ENCODE measurements at regions not wholly inside any gene's neighbourhood (a gene's known extent, or its start where the extent isn't known, plus 50 kb on each side); places are given as distances from the start of the nearest gene placed in this dataset.

DNA sequence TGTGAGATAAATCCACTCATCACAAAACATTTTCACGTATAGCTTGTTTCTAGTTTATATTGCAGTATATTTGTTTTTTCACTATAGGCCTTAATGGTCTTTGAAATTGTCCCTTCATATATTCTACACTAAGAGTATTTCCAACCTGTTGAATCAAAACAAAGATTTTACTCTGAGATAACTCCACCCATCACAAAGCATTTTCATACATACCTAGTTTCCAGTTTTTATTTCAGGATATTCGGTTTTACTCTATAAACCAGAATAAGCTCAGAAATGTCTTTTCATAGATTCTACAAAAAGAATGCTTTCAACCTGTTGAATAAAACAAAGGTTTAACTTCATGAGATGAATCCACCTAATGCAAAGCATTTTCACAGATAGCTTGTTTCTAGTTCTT is 1528.7 kb downstream of the UQCRFS1 start (continued):
- TF ChIP-seq ZBED1 (IDR thresholded peaks at IDR 0.05; ENCODE audit: borderline replicate concordance), result no peak
- TF ChIP-seq RAD51 (IDR thresholded peaks at IDR 0.05), result no peak

DNA sequence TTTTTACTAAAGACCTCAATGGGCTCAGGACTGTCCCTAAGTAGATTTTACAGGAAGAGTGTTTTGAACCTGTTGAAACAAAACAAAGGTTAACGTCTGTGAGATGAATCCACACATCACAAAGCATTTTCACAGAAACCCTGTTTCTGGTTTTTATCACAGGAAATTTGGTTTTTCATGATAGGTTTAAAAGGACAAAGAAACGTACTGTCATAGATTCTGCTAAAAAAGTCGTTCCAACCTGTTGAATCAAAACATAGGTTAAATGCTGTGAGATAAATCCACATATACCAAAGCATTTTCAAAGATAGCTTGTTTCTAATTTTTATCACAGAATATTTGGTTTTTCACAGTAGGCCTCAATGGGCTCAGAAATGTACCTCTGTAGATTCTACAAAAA is 1531.0 kb downstream of the UQCRFS1 start:
- no peak for ATAC-seq
- no TSS peak for BruUV-seq (replicated peaks)

More for the DNA sequence above, 1531.0 kb downstream of the UQCRFS1 start:
- ChIA-PET POLR2A (no interaction called here), CTCF (no interaction called here), RAD21 (ENCODE audit: unreplicated experiment) (no interaction called here), SMC1A (ENCODE audit: uncharacterized antibody, unreplicated experiment) (no interaction called here)
- 0% methylated on average over 3 of the region's 3 CpGs for WGBS (ENCODE audit: insufficient coverage, insufficient replicate concordance, low lambda C conversion rate, missing lambda C conversion rate)
- Histone ChIP-seq H4K20me1 (ENCODE audit: control insufficient read depth, insufficient read depth) (no peaks in the 10 kb centered on the region), H3K79me2 (ENCODE audit: control insufficient read depth, insufficient read depth, low read length) (no peaks in the 10 kb centered on the region), H3K9ac (ENCODE audit: control insufficient read depth, insufficient read depth, low read length) (no peak overlapping the region), H3K9me3 (replicated peaks; ENCODE audit: control insufficient read depth, insufficient read depth, low read length) (no peaks in the 10 kb centered on the region), H3K27ac (ENCODE audit: control insufficient read depth, insufficient read depth) (no peak overlapping the region), H3K27me3 (replicated peaks in 1 of 2; ENCODE audit: control insufficient read depth in 2 of 2, insufficient read depth in 2 of 2, low read length in 1 of 2) (no peaks in the 10 kb centered on the region), H3K4me3 (no peak overlapping the region), H3K36me3 (ENCODE audit: control insufficient read depth in 2 of 2, insufficient read depth in 2 of 2, low read length in 1 of 2) (no peaks in the 10 kb centered on the region), H3K4me2 (ENCODE audit: control insufficient read depth, insufficient read depth) (no peak overlapping the region), H2AFZ (ENCODE audit: control insufficient read depth, low read depth, low read length) (no peak overlapping the region), H3K4me1 (ENCODE audit: control insufficient read depth, insufficient read depth, low read length) (no peaks in the 10 kb centered on the region)
- in situ Hi-C loops (cut with MboI) (no loop called here), intact Hi-C loops (cut with micrococcal nuclease; ENCODE audit: unreplicated experiment) (no loop called here)
- TF ChIP-seq, protein P1, sequence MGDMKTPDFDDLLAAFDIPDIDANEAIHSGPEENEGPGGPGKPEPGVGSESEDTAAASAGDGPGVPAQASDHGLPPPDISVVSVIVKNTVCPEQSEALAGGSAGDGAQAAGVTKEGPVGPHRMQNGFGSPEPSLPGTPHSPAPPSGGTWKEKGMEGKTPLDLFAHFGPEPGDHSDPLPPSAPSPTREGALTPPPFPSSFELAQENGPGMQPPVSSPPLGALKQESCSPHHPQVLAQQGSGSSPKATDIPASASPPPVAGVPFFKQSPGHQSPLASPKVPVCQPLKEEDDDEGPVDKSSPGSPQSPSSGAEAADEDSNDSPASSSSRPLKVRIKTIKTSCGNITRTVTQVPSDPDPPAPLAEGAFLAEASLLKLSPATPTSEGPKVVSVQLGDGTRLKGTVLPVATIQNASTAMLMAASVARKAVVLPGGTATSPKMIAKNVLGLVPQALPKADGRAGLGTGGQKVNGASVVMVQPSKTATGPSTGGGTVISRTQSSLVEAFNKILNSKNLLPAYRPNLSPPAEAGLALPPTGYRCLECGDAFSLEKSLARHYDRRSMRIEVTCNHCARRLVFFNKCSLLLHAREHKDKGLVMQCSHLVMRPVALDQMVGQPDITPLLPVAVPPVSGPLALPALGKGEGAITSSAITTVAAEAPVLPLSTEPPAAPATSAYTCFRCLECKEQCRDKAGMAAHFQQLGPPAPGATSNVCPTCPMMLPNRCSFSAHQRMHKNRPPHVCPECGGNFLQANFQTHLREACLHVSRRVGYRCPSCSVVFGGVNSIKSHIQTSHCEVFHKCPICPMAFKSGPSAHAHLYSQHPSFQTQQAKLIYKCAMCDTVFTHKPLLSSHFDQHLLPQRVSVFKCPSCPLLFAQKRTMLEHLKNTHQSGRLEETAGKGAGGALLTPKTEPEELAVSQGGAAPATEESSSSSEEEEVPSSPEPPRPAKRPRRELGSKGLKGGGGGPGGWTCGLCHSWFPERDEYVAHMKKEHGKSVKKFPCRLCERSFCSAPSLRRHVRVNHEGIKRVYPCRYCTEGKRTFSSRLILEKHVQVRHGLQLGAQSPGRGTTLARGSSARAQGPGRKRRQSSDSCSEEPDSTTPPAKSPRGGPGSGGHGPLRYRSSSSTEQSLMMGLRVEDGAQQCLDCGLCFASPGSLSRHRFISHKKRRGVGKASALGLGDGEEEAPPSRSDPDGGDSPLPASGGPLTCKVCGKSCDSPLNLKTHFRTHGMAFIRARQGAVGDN (IDR thresholded peaks at IDR 0.05), result no peak
- TF ChIP-seq JUNB (IDR thresholded peaks at IDR 0.05) (no peak), MTA2 (IDR thresholded peaks at IDR 0.05; ENCODE audit: low read depth) (no peak), HDGF (IDR thresholded peaks at IDR 0.05) (no peak), RUNX3 (IDR thresholded peaks at IDR 0.05; ENCODE audit: low read length) (no peak)
- no peak for DNase-seq (ENCODE audit: low read depth, low spot score)
- no peak for FAIRE-seq
